Upper lobe of left lung (tissue), 6 donors: ENCODE measurements at regions not wholly inside any gene's neighbourhood (a gene's known extent, or its start where the extent isn't known, plus 50 kb on each side); places are given as distances from the start of the nearest gene placed in this dataset.

Source experiments
- ATAC-seq, 2 donors: fragments of 200-7000 bp; cut with Tn5 transposase; one replicate each; pipeline ENCODE4 v1.9.1; 2022; ENCODE audit warnings: mild to moderate bottlenecking in 2 of 2, moderate library complexity in 2 of 2; ENCODE audit not compliant: low FRiP score in 2 of 2
- DNase-seq, 2 donors: peaks; one replicate each; pipeline ENCODE4 v3.0.0-alpha.2; 2019 to 2020
- H3K27ac ChIP-seq, 4 donors: fragments of 200-600 bp; sonication (generic); one replicate each; pipeline ENCODE4 v1.5.1; 2016 to 2019
- H3K27me3 ChIP-seq, 4 donors: fragments of 200-600 bp; sonication (generic); one replicate each; pipeline ENCODE4 v1.5.1; 2017 to 2019
- H3K36me3 ChIP-seq, 4 donors: fragments of 200-600 bp; sonication (generic); one replicate each; pipeline ENCODE4 v1.5.1; 2016 to 2019
- H3K4me1 ChIP-seq, 4 donors: fragments of 200-600 bp; sonication (generic); one replicate each; pipeline ENCODE4 v1.5.1; 2018 to 2019
- H3K4me3 ChIP-seq, 4 donors: fragments of 200-600 bp; sonication (generic); one replicate each; pipeline ENCODE4 v1.5.1; 2017 to 2019; ENCODE audit warnings: mild to moderate bottlenecking in 2 of 4, moderate library complexity in 1 of 4
- H3K9me3 ChIP-seq, 4 donors: fragments of 200-600 bp; sonication (generic); one replicate each; pipeline ENCODE4 v1.5.1; 2018 to 2019
- EP300 ChIP-seq, 4 donors: sonication (generic); formaldehyde crosslinking; IDR thresholded peaks; one replicate each; pipeline ENCODE4 v1.5.1; 2017; ENCODE audit warnings: antibody characterized with exemption in 4 of 4, control low read depth in 2 of 4
- POLR2A ChIP-seq, 4 donors: fragments of 450-650 bp; IDR thresholded peaks; one replicate each; pipeline ENCODE4 v1.5.1; 2016 to 2017; ENCODE audit warnings: antibody characterized with exemption in 4 of 4, mild to moderate bottlenecking in 2 of 4
- POLR2AphosphoS5 ChIP-seq, 2 donors: sonication (generic); formaldehyde crosslinking; IDR thresholded peaks; one replicate each; pipeline ENCODE4 v1.5.1; 2017; ENCODE audit warnings: antibody characterized with exemption in 2 of 2
- WGBS, 2 donors: methylation state at CpG; one replicate each; pipeline ENCODE4 v1.1.5; 2017 to 2018; 5-methylcytosine and 5-hydroxymethylcytosine counted together
- TF ChIP-seq, protein P1 (sequence below), 6 experiments: fragments of 450-650 bp in 4 of 6; fragments of 200-600 bp in 2 of 6; sonication (generic) in 2 of 6; IDR thresholded peaks; one replicate each; pipeline ENCODE4 v1.5.1; 2016 to 2019; ENCODE audit warnings: antibody characterized with exemption in 6 of 6
- donor health status: DM: no; HTN: no; CAD: no; lungs with moderate emphysema.
- donor health status: DM: no; HTN: yes; CAD: no; lungs with severe emphysema.

DNA sequence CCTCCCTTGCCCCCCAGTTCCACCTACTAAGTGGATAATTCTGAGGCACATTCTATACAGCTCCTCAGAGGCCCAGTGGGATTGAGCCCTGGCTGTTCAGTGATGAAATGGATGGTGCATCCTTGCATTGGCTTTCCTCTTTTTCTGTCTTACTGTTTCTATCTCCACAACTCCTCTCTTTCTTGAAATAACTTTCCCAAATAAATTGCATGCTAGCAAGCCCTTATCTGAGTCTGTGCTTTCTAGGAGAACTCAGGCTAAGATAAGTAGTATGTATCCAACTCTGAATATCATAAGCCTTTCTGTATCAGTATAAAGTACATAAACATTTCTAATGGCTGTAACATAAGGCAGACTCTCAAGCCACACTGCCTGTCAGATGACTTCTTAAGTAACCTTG lies 603.8 kb upstream of the USP24 start:
- no peaks in the 10 kb centered on the region for H3K9me3 ChIP-seq
- no peak overlapping the region for H3K27ac ChIP-seq
- H3K4me1 ChIP-seq = peaks cover 0 to 6% (median 5%) of the 10 kb centered on the region in 4 donors
- DNase-seq (no peak), ATAC-seq (no peak)
- TF ChIP-seq, protein P1, sequence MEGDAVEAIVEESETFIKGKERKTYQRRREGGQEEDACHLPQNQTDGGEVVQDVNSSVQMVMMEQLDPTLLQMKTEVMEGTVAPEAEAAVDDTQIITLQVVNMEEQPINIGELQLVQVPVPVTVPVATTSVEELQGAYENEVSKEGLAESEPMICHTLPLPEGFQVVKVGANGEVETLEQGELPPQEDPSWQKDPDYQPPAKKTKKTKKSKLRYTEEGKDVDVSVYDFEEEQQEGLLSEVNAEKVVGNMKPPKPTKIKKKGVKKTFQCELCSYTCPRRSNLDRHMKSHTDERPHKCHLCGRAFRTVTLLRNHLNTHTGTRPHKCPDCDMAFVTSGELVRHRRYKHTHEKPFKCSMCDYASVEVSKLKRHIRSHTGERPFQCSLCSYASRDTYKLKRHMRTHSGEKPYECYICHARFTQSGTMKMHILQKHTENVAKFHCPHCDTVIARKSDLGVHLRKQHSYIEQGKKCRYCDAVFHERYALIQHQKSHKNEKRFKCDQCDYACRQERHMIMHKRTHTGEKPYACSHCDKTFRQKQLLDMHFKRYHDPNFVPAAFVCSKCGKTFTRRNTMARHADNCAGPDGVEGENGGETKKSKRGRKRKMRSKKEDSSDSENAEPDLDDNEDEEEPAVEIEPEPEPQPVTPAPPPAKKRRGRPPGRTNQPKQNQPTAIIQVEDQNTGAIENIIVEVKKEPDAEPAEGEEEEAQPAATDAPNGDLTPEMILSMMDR (IDR thresholded peaks at IDR 0.05) = no peak
- TF ChIP-seq POLR2A (IDR thresholded peaks at IDR 0.05) (no peak), POLR2AphosphoS5 (IDR thresholded peaks at IDR 0.05) (no peak), EP300 (IDR thresholded peaks at IDR 0.05) (no peak)
- no peaks in the 10 kb centered on the region for H3K27me3 ChIP-seq
- no peak overlapping the region for H3K4me3 ChIP-seq
- no peaks in the 10 kb centered on the region for H3K36me3 ChIP-seq

DNA sequence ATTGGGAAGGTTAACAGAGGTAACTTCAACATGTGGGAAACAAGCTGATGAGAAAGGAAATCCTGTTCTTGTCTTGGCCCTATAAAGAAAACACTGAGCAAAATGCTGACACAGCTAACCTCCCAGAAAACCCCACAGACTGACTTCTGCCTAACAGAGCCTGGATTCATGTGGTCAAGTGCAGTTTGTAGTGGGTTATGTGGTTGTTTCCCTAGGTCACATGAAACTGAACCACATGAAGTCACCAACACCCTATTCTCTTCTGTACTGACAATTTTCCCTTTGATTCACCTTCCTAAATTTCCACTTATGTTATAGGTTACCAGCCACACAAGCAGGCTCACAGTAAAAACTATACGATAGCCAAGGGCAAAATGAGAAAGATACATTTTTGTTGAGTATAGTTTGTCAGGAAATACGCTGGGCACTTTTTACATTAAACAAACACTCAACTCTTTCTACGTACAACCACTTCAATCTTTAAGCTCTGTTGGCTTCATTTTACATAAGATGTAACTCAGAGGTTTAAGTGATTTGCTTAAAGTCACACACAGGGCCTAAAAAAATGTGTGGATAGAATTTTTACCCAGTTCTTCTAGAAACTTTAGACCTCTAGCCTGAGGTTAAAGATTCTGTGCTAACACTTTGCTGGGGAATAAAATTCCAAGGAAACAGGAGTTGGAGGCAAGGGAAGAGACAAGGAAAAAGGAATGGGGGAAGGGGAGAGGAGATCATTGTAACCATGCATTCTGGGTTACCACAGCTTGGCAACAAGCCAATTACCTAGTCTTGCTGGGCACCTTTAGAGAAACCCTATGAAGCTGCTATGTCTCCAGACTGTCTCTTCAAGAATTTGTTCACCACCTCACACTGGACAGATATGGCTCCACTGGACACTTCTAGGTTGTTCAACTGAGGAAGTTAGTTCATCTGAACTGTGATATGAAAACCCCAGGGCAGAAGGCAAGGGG lies 601.6 kb upstream of the USP24 start:
- Histone ChIP-seq H3K36me3 (no peaks in the 10 kb centered on the region), H3K4me3 (no peak overlapping the region), H3K9me3 (no peaks in the 10 kb centered on the region), H3K27ac (no peak overlapping the region), H3K4me1 (peaks cover 0 to 6% (median 5%) of the 10 kb centered on the region in 4 donors), H3K27me3 (no peaks in the 10 kb centered on the region)
- ATAC-seq = no peak
- whole genome bisulfite sequencing, 2 donors = 64 to 65% methylated on average over 3 of the region's 3 CpGs
- no peak for DNase-seq
- TF ChIP-seq EP300 (IDR thresholded peaks at IDR 0.05) (no peak), POLR2A (IDR thresholded peaks at IDR 0.05) (no peak), POLR2AphosphoS5 (IDR thresholded peaks at IDR 0.05) (no peak)
- TF ChIP-seq, protein P1 (IDR thresholded peaks at IDR 0.05) = no peak

DNA sequence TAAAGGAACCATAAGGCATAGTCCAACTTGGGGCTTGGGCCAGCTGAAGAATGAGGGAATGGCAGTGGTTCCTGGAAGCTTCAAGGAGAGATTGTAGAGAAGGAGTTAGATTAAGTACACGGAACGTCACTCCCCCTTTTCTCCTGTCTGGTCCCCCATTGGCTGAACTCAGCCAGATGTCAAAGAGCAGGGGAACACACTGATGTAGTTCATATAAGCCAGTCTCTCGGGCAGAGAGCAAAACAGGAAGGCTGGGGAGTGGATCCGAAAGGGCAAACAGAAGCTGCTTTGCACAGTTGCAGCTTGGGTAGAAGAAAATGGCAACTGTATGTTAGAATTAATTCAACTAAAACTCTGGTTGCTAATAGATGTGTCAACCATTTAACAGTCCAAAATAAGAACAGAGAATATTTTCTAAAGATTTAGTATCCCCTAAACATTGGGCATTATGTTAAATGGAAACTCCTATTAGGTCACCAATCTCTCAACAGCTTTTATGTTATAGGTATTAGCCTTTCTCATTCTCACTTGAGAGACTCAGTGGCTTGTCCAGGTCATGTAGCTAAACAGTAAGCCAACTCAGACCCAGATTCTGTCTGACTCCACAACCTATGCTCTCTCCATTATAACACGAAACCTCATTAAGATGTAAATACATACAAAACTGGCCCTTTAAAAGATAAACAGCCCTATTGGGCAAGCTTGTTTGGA lies 600.7 kb upstream of the USP24 start:
- Histone ChIP-seq H3K27ac (no peak overlapping the region), H3K36me3 (no peaks in the 10 kb centered on the region), H3K4me1 (peaks cover 0 to 6% (median 5%) of the 10 kb centered on the region in 4 donors), H3K4me3 (no peak overlapping the region), H3K27me3 (no peaks in the 10 kb centered on the region), H3K9me3 (no peaks in the 10 kb centered on the region)
- WGBS, 2 donors = 61 to 71% methylated on average over 5 of the region's 5 CpGs
- ATAC-seq = no peak
- no peak for DNase-seq
- TF ChIP-seq EP300 (IDR thresholded peaks at IDR 0.05) (no peak), POLR2A (IDR thresholded peaks at IDR 0.05) (no peak), POLR2AphosphoS5 (IDR thresholded peaks at IDR 0.05) (no peak)
- TF ChIP-seq, protein P1 (IDR thresholded peaks at IDR 0.05) = no peak

DNA sequence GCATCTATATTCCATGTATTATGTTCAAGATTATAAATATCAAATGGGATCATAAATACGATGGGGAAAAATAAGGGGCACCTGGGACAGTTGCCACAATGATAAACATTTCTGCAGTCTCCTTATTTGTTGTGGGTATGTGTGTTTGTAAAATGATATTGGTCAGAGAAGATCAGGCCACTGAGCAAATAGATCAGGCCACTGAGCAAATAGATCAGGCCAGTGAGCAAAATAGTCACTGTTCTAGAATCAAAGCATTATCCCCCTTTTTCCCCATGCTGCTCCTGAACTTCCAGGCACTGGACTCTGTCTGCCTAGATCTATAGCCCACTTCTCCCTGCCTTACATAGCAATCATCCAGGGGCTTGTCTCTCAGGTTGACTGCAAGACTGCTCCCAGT lies 599.8 kb upstream of the USP24 start:
- no peak overlapping the region for H3K4me3 ChIP-seq
- WGBS, 2 donors = 83 to 89% methylated on average over 1 of the region's 1 CpG
- DNase-seq (no peak), ATAC-seq (no peak)
- TF ChIP-seq, protein P1 (IDR thresholded peaks at IDR 0.05) = no peak
- TF ChIP-seq POLR2A (IDR thresholded peaks at IDR 0.05) (no peak), POLR2AphosphoS5 (IDR thresholded peaks at IDR 0.05) (no peak), EP300 (IDR thresholded peaks at IDR 0.05) (no peak)
- no peak overlapping the region for H3K27ac ChIP-seq
- H3K4me1 ChIP-seq = peaks cover 0 to 6% (median 5%) of the 10 kb centered on the region in 4 donors
- no peaks in the 10 kb centered on the region for H3K9me3 ChIP-seq
- no peaks in the 10 kb centered on the region for H3K27me3 ChIP-seq
- no peaks in the 10 kb centered on the region for H3K36me3 ChIP-seq
